HFF-Myc (cell line): ENCODE measurements at regions not wholly inside any gene's neighbourhood (a gene's known extent, or its start where the extent isn't known, plus 50 kb on each side); places are given as distances from the start of the nearest gene placed in this dataset.

Source experiments
- DNase-seq: peaks from one replicate; pipeline ENCODE4 v3.0.0-alpha.2; 2011; ENCODE audit warnings: low read depth; ENCODE audit errors: extremely low read depth
- H3K4me3 ChIP-seq: replicated peaks from 2 replicates; pipeline ENCODE4 v1.5.1; 2011; ENCODE audit warnings: low read depth, mild to moderate bottlenecking, control low read depth, low read length
- TF ChIP-seq, protein P1 (sequence below): IDR thresholded peaks from 2 replicates; pipeline ENCODE4 v1.5.1; 2012; ENCODE audit warnings: mild to moderate bottlenecking, low read depth, low read length, control low read depth; ENCODE audit errors: missing control alignments

DNA sequence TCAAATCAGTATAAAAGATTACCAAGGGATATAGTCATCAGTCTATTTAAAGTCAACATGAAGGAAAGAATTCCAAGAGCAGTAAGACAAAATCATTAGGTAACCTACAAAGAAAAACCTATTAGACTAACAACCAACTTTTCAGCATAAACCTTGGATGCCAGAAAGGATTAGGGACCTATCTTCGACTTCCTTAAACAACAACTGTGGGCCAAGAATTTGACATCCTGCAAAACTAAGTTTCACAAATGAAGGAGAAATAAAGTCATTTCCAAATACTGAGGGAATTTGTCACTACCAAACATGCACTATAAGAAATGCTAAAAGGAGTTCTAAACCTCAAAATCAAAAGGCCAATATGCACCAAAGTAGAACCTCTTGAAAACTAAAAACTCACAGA lies 147.9 kb upstream of the TFPI start:
- DNase-seq: no peak

DNA sequence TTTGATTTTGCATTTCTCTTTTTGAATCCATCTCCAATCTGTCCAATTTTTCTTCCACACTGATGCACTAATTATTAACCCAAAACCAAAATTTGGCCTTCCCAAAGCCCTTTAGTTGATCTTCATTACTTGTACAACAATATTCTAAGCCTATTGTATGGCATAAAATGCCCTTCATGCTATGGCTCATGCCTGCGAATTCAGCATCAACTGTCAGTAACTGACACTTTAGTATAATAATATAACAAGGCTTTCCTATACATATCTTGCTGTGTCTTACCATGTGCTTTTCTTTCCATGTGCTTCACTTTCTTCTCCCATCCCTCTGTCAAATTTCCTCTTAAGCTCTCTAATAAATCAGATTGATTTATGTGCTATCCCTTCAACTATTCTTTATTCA lies 154.0 kb upstream of the TFPI start:
- H3K4me3 ChIP-seq: no peak overlapping the region
- TF ChIP-seq, protein P1, sequence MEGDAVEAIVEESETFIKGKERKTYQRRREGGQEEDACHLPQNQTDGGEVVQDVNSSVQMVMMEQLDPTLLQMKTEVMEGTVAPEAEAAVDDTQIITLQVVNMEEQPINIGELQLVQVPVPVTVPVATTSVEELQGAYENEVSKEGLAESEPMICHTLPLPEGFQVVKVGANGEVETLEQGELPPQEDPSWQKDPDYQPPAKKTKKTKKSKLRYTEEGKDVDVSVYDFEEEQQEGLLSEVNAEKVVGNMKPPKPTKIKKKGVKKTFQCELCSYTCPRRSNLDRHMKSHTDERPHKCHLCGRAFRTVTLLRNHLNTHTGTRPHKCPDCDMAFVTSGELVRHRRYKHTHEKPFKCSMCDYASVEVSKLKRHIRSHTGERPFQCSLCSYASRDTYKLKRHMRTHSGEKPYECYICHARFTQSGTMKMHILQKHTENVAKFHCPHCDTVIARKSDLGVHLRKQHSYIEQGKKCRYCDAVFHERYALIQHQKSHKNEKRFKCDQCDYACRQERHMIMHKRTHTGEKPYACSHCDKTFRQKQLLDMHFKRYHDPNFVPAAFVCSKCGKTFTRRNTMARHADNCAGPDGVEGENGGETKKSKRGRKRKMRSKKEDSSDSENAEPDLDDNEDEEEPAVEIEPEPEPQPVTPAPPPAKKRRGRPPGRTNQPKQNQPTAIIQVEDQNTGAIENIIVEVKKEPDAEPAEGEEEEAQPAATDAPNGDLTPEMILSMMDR: no peak
- no peak for DNase-seq

More for the DNA sequence above, 147.9 kb upstream of the TFPI start:
- TF ChIP-seq, protein P1: no peak
- no peak overlapping the region for H3K4me3 ChIP-seq

DNA sequence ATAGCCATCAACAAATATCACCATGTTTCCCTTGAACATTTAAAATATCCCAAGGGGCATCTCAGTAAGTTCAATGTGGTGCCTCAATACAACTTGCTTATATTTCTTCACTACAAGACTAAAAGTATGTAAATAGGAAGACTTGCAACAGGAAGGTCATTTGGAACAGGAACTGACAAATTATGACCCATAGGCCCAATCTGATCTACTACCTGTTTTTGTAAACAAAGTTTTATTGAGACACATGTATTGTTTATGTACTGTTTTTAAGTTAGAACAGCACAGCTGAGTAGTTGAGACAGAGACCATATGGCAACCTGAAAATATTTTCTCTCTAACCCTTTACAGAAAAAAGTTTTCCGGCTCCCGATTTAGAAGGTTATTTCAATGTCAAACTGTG lies 154.8 kb upstream of the TFPI start:
- H3K4me3 ChIP-seq: no peak overlapping the region
- DNase-seq: no peak
- TF ChIP-seq, protein P1: no peak

DNA sequence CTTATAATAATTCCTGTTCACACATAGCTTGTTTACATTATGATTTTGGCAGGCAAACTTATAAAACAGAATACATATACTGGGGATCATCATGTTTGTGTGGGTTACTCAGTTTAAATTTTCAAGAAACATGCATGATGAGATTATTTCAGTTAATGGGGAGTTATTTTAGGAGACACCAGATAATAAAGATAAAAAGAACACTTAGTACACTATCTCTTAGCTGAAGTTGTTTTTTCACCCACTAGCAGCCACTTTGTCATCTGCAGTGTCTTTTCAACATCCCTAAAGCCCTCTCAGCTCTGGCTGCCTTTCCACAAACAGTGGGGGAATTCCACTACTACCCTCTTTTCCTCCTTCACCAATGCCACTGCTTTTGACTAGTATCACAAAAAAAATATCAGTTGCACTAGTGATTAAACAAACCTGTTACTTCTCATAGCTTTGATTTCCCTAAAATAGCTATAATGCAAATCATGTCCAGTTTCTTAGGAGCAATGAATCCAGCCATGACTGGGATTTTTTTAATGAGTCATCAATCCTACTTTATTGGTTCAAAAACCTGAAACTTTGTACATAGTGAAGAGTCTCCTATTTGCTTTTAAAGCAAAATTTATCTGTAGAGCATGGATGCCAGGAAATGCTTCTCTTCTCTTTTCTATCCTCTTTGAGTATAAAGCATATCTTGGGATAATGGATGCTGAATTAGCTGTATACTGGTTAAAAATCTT lies 156.7 kb upstream of the TFPI start:
- no peak overlapping the region for H3K4me3 ChIP-seq
- DNase-seq: no peak
- TF ChIP-seq, protein P1: no peak

DNA sequence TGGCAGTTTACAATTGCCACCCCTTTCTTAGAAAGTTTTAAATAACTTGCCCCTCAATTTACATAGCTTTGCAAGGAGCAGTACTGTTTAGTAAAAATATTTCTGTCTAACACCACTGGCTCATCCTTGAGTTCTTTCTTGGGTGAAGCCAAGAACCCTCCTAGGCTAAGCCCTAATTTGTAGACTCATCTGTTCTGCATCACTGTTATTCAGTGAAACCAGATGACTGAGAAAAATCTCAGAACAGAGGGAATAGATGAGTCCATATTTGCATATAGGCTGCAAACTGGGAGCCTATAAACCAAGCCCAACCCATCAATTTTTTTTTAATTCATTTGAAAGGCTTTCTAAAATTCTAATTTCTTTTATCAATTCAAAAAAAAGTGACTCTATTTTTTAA lies 161.4 kb upstream of the TFPI start:
- H3K4me3 ChIP-seq: no peak overlapping the region
- TF ChIP-seq, protein P1: no peak

DNA sequence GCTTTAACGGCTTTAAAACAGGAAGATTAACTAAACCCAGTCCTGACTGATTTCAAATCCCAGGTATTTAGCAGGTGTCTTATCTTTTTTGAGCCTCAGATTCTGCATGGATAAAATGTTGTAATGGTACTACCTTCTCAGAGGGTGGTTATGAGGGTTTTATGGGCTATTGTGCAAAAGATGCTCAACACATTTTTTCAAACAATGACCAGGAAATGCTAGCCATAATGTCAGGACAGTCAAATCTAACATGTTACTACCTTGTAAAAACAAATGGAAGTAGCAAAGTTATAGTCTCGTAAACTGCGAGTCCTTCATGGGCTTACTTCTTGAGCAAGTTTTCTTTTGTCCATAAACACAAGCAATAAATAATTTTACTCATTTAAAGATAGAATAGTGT lies 162.1 kb upstream of the TFPI start:
- TF ChIP-seq, protein P1: no peak
- H3K4me3 ChIP-seq: no peak overlapping the region
- no peak for DNase-seq

More for the DNA sequence above, 161.4 kb upstream of the TFPI start:
- DNase-seq: no peak

DNA sequence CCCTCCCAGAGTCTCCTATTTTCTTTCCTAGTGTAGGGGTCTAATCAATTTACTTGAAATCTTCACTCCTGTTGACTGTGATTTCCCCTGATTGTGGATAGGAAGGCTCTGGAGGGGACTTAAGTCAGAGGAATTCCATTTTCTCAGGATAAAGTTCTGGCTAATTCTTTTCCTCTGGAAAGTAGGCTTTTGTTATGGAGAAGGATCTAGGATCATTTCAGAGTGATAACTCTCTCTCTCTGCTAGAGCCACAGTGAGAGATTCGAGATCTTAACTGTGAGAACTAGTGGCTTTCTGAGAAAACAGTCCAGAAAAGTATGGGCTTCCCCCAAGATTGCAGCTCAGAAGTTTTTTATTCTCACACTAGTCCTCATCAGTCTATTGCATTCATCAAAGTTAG lies 163.9 kb upstream of the TFPI start:
- no peak for DNase-seq
- H3K4me3 ChIP-seq: no peak overlapping the region
- TF ChIP-seq, protein P1: no peak
